GM13976 (cell line): ENCODE measurements at regions not wholly inside any gene's neighbourhood (a gene's known extent, or its start where the extent isn't known, plus 50 kb on each side); places are given as distances from the start of the nearest gene placed in this dataset.
"Not testable (repeated sequence)": the region's sequence is repeated elsewhere in the genome, so short reads cannot be mapped to it uniquely, and the experiment has no call there.

Experiments
- DNase-seq: peaks from one replicate; pipeline ENCODE4 v3.0.0; 2012; ENCODE audit warnings: low spot score
- CTCF ChIP-seq: IDR thresholded peaks from 2 replicates; pipeline ENCODE4 v1.5.1; 2012; ENCODE audit warnings: borderline replicate concordance, mild to moderate bottlenecking; ENCODE audit not compliant: insufficient read depth; ENCODE audit errors: extremely low read depth, missing control alignments, control extremely low read depth
- in situ Hi-C: fragments of 300-500 bp; cut with MboI; formaldehyde crosslinking; loops from one replicate; pipeline ENCODE4 v1.12.0; 2022; ENCODE audit warnings: low sequenced_read_pairs, mixed read lengths, inconsistent platforms; ENCODE audit not compliant: unreplicated experiment

- TF ChIP-seq CTCF: no peak
- in situ Hi-C loops: no loop called here
- no peak for DNase-seq
These were observed 131.3 kb downstream of the IPO8 start for GRCh38 chr12:30564394-30564793.

DNA sequence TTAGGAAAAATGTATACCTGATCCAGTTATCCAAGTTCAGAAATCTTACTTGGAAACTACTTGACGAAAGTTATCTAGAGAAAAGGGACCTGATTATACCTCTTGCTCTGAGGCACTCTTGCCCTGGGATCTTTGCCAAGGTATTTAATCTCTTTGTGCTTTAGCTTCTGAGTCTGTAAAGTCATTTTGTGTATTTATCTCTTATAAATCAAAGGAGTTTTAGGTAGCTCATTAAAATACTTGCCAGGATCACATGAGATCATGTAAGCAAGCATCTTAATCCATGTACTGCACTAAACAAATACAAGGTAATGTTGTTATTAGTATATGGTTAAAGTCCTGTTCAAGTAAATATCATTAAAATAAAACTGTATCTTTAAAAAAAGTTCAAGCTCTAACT, 147.5 kb downstream of the IPO8 start:
- in situ Hi-C loops: no loop called here
- TF ChIP-seq CTCF: no peak
- DNase-seq: no peak

DNA sequence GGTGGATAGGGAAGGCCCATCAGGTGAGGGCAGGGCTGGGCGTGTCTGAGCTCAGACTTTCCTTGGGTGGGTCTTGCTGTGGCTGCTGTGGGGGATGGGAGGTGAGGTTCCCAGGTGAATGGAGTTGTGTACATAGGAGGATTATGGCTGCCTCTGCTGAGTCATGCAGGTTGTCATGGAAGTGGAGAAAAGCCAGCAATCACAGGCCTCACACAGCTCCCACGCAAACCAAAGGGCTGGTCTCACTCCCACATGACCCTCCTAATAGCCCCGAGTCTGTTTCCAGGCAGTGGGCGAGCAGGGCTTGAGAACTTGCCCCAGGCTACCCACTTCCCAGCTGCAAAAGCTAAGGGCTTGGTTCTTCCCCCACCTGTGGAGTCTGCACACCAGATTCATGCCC, 149.5 kb downstream of the IPO8 start:
- in situ Hi-C loops: no loop called here
- no peak for TF ChIP-seq CTCF
- no peak for DNase-seq

GRCh38 chr12:30544704-30545103, 151.0 kb downstream of the IPO8 start:
- DNase-seq, in situ Hi-C loops: not testable (repeated sequence)

GRCh38 chr12:30537228-30537627, 158.4 kb downstream of the IPO8 start:
- TF ChIP-seq CTCF: no peak
- DNase-seq: no peak
- in situ Hi-C loops: no loop called here

GRCh38 chr12:30533558-30534265, 162.0 kb downstream of the IPO8 start:
- no peak for TF ChIP-seq CTCF
- DNase-seq: no peak
- in situ Hi-C loops: no loop called here

DNA sequence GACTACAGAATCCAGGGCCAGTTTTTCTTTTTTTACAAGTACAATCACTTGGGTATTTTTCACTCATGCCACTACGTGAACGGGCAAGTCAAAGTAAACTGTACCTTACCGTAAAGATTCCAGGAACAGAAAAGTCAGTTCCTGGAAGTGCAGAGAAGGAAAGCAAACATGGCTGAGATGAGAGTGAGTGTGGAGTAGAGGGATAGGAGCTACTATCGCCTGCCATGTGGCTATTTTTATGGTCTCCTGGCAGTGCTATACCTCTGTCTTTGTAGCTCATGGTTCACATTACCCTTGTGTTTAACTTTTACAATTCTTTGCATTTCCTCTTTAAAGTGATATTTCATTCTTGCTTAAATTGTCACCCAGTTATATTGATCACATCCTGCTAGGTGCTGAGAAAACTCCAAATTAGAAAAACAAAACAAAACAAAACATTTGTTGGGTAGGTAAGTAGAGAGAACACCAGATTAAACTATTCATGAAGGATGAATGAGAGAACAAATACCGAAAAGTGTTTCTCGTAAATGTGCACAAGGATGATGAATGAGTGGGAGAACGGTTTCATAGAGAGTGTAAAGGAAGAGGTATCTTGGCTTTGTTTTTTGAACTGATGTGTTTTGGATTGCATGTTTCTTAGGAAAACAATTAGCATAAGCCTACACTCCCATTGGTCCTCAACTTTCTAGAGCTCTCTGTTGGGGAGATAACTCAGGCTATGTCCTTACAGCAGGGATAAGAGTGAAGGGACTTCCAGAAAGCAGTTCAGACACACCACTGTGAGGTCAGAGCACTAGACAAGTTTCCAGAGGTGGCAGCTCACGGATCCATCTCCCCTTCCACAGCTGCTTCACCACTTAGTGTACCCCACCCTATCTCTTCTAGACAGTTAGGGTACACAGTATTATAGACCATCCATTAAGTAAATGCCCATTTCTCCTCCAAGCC, 163.7 kb downstream of the IPO8 start:
- no peak for DNase-seq
- in situ Hi-C loops: no loop called here
- no peak for TF ChIP-seq CTCF
